Mammary epithelial cell (primary cell): ENCODE measurements at regions not wholly inside any gene's neighbourhood (a gene's known extent, or its start where the extent isn't known, plus 50 kb on each side); places are given as distances from the start of the nearest gene placed in this dataset.

Experiments used
- EZH2 ChIP-seq: IDR thresholded peaks from 2 replicates; pipeline ENCODE4 v1.6.1; 2012; ENCODE audit warnings: low read length, inconsistent platforms, borderline replicate concordance
- TF ChIP-seq, protein P1 (sequence below), 2 donors: IDR thresholded peaks in 1 of 2; conservative IDR thresholded peaks in 1 of 2; 2 replicates each; pipeline ENCODE4 v1.5.1; 2011 to 2012; ENCODE audit warnings: inconsistent platforms in 2 of 2, low read length in 2 of 2, mild to moderate bottlenecking in 2 of 2, control low read depth in 1 of 2, low read depth in 1 of 2; ENCODE audit not compliant: insufficient read depth in 1 of 2; ENCODE audit errors: extremely low read depth in 1 of 2

DNA sequence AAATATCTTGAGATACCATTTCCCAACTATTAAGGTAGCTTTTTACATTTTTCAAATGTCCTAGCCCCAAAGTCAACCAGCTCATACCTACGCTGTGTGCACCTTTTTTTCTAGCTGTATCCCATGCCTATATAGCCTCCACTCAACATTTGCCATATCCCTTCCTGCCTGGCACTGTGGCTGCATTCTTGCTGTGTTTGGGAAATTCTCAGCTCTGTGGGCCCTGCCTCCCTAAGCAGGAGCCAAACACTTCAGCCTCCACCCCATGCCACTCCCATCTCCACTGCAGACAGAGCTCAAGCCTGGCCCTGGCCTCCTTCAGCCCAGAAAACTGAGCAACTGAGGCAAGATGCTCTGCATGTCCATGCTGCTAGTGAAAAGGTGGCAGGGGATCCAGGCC, 141.3 kb downstream of the RAB11FIP2 start:
- TF ChIP-seq, protein P1, sequence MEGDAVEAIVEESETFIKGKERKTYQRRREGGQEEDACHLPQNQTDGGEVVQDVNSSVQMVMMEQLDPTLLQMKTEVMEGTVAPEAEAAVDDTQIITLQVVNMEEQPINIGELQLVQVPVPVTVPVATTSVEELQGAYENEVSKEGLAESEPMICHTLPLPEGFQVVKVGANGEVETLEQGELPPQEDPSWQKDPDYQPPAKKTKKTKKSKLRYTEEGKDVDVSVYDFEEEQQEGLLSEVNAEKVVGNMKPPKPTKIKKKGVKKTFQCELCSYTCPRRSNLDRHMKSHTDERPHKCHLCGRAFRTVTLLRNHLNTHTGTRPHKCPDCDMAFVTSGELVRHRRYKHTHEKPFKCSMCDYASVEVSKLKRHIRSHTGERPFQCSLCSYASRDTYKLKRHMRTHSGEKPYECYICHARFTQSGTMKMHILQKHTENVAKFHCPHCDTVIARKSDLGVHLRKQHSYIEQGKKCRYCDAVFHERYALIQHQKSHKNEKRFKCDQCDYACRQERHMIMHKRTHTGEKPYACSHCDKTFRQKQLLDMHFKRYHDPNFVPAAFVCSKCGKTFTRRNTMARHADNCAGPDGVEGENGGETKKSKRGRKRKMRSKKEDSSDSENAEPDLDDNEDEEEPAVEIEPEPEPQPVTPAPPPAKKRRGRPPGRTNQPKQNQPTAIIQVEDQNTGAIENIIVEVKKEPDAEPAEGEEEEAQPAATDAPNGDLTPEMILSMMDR (conservative IDR thresholded peaks at IDR 0.05 in 1 of 2, IDR thresholded peaks at IDR 0.05 in 1 of 2; ENCODE audit: extremely low read depth in 1 of 2, insufficient read depth in 1 of 2, low read depth in 1 of 2, low read length in 2 of 2), result no peak
- TF ChIP-seq EZH2, result no peak
